ENCODE measurements at regions not wholly inside any gene's neighbourhood (a gene's known extent, or its start where the extent isn't known, plus 50 kb on each side); places are given as distances from the start of the nearest gene placed in this dataset.
"Not testable (repeated sequence)": the region's sequence is repeated elsewhere in the genome, so short reads cannot be mapped to it uniquely, and the experiment has no call there.

GRCh38 chr14:19120383-19120782, 153.1 kb downstream of the POTEM start:
- not testable (repeated sequence) for TF ChIP-seq HOXA7 (CRISPR knock-in tag; IDR thresholded peaks at IDR 0.05); SMC3 (IDR thresholded peaks at IDR 0.05); HDAC2 (IDR thresholded peaks at IDR 0.05); USF2 (IDR thresholded peaks at IDR 0.05); CTCF (IDR thresholded peaks at IDR 0.05); CEBPB (IDR thresholded peaks at IDR 0.05); BHLHE40 (IDR thresholded peaks at IDR 0.05; ENCODE audit: low read depth, low read length); RAD21 (conservative IDR thresholded peaks at IDR 0.05 in 1 of 2, IDR thresholded peaks at IDR 0.05 in 1 of 2); POLR2A (IDR thresholded peaks at IDR 0.05; ENCODE audit: low read length); BCL3 (IDR thresholded peaks at IDR 0.05); HMGXB4 (CRISPR knock-in tag; IDR thresholded peaks at IDR 0.05; ENCODE audit: borderline replicate concordance)

Data from A549 (cell line).